HCT116 (cell line): ENCODE measurements at regions not wholly inside any gene's neighbourhood (a gene's known extent, or its start where the extent isn't known, plus 50 kb on each side); places are given as distances from the start of the nearest gene placed in this dataset.

ENCODE experiments used
- ATAC-seq: fragments of 200-7000 bp; cut with Tn5 transposase; 2 replicates; pipeline ENCODE4 v1.9.1; 2020; ENCODE audit warnings: mild to moderate bottlenecking, moderate library complexity
- BruUV-seq: library from RNA; stranded (reverse); fragments of 400-500 nt; replicated peaks from 2 replicates; lab custom pipeline; 2021; lab: Mats Ljungman, UMichigan
- CTCF ChIA-PET: fragments of 300-600 bp; sonication (Branson Sonifier 250); formaldehyde crosslinking; loops from one replicate; lab custom pipeline; 2021; ENCODE audit warnings: antibody characterized with exemption; lab: Charles Lee
- POLR2A ChIA-PET: fragments of 300-600, 350-600 bp; sonication (Branson Sonifier 250); formaldehyde crosslinking; loops from one replicate; lab custom pipeline; 2021; ENCODE audit warnings: antibody characterized with exemption; lab: Charles Lee
- RAD21 ChIA-PET, 2 experiments: fragments of 300-600 bp; sonication (Branson Sonifier 250); formaldehyde crosslinking; loops; one replicate each; lab custom pipeline; 2023; ENCODE audit warnings: low total read pairs in 2 of 2; ENCODE audit not compliant: uncharacterized antibody in 2 of 2, unreplicated experiment in 2 of 2, low non-redundant PET in 1 of 2; lab: Charles Lee
- DNase-seq: peaks from one replicate; pipeline ENCODE4 v3.0.0-alpha.2; 2010; ENCODE audit warnings: low read depth, low spot score
- H2AFZ ChIP-seq: fragments of 200-600 bp; shearing (Covaris generic), sonication (generic); 2 replicates; pipeline ENCODE4 v1.6.1; 2017; ENCODE audit warnings: low read depth, mixed run types, mixed read lengths, antibody characterized with exemption, low read length; ENCODE audit not compliant: poor library complexity, severe bottlenecking
- H3K27ac ChIP-seq: 2 replicates; pipeline ENCODE4 v1.5.1; 2012; ENCODE audit warnings: low read depth, low read length
- H3K27me3 ChIP-seq: fragments of 200-600 bp; sonication (generic); 2 replicates; pipeline ENCODE4 v1.6.1; 2016; ENCODE audit warnings: mixed run types, low read length, mixed read lengths; ENCODE audit not compliant: insufficient read depth
- H3K36me3 ChIP-seq, 2 experiments: fragments of 200-500 bp in 1 of 2; fragments of 200-600 bp in 1 of 2; sonication (Bioruptor generic) in 1 of 2; sonication (generic) in 1 of 2; 2 replicates each; pipeline versions ENCODE4 v1.5.1 to v1.6.1; 2014 to 2016; ENCODE audit warnings: low read length in 2 of 2, inconsistent platforms in 1 of 2, mixed read lengths in 1 of 2, mixed run types in 1 of 2; ENCODE audit not compliant: insufficient read depth in 2 of 2, control insufficient read depth in 1 of 2
- H3K4me1 ChIP-seq, 2 experiments: fragments of 200-600 bp in 1 of 2; sonication (generic) in 1 of 2; 2 replicates each; pipeline versions ENCODE4 v1.5.1 to v1.6.1; 2012 to 2017; ENCODE audit warnings: low read length in 2 of 2, inconsistent platforms in 1 of 2, mild to moderate bottlenecking in 1 of 2, mixed read lengths in 1 of 2, mixed run types in 1 of 2, moderate library complexity in 1 of 2; ENCODE audit not compliant: insufficient read depth in 2 of 2, control insufficient read depth in 1 of 2
- H3K4me2 ChIP-seq: fragments of 200-600 bp; sonication (generic); 2 replicates; pipeline ENCODE4 v1.6.1; 2017; ENCODE audit warnings: mixed run types, low read length, mixed read lengths
- H3K4me3 ChIP-seq, 2 experiments: fragments of 200-600 bp in 1 of 2; sonication (generic) in 1 of 2; replicated peaks in 1 of 2; 2 replicates each; pipeline ENCODE4 v1.5.1; 2011 to 2016; ENCODE audit warnings: low read length in 2 of 2, control low read depth in 1 of 2, low read depth in 1 of 2, mild to moderate bottlenecking in 1 of 2, mixed read lengths in 1 of 2, mixed run types in 1 of 2
- H3K79me2 ChIP-seq: fragments of 200-600 bp; sonication (generic); 2 replicates; pipeline ENCODE4 v1.6.1; 2017; ENCODE audit warnings: mild to moderate bottlenecking, mixed run types, low read length, moderate library complexity, mixed read lengths; ENCODE audit not compliant: insufficient read depth
- H3K9ac ChIP-seq: fragments of 200-600 bp; sonication (generic); 2 replicates; pipeline ENCODE4 v1.6.1; 2016; ENCODE audit warnings: low read length, mixed read lengths
- H3K9me2 ChIP-seq: fragments of 200-600 bp; sonication (generic), shearing (Covaris generic); 2 replicates; pipeline ENCODE4 v1.6.1; 2017; ENCODE audit warnings: mixed run types, mild to moderate bottlenecking, moderate library complexity; ENCODE audit not compliant: insufficient read depth
- H3K9me3 ChIP-seq, 2 experiments: fragments of 200-500 bp in 1 of 2; fragments of 200-600 bp in 1 of 2; sonication (Bioruptor generic) in 1 of 2; sonication (generic) in 1 of 2; 2 replicates each; pipeline ENCODE4 v1.6.1; 2014 to 2017; ENCODE audit warnings: low read length in 2 of 2, mixed read lengths in 2 of 2, inconsistent platforms in 1 of 2, low read depth in 1 of 2, mild to moderate bottlenecking in 1 of 2, mixed run types in 1 of 2, moderate library complexity in 1 of 2; ENCODE audit not compliant: control insufficient read depth in 1 of 2, insufficient read depth in 1 of 2
- H4K20me1 ChIP-seq: fragments of 200-600 bp; sonication (generic), shearing (Covaris generic); 2 replicates; pipeline ENCODE4 v1.6.1; 2017; ENCODE audit warnings: mixed run types, mild to moderate bottlenecking, moderate library complexity; ENCODE audit not compliant: insufficient read depth
- ATF3 ChIP-seq: IDR thresholded peaks from 2 replicates; pipeline ENCODE4 v1.6.1; 2012
- CBX3 ChIP-seq: IDR thresholded peaks from 2 replicates; pipeline ENCODE4 v1.6.1; 2012; ENCODE audit warnings: low read depth
- CEBPB ChIP-seq: IDR thresholded peaks from 2 replicates; pipeline ENCODE4 v1.6.1; 2012; ENCODE audit warnings: low read depth
- CTCF ChIP-seq, 3 experiments: fragments of 200-600 bp in 1 of 3; sonication (generic) in 1 of 3; IDR thresholded peaks in 2 of 3; conservative IDR thresholded peaks in 1 of 3; 2 replicates each; pipeline ENCODE4 v1.5.1; 2012 to 2017; ENCODE audit warnings: low read depth in 2 of 3, low read length in 2 of 3, antibody characterized with exemption in 1 of 3, borderline replicate concordance in 1 of 3, control low read depth in 1 of 3, mild to moderate bottlenecking in 1 of 3, mixed read lengths in 1 of 3, mixed run types in 1 of 3, moderate library complexity in 1 of 3; ENCODE audit not compliant: insufficient read depth in 1 of 3
- ELF1 ChIP-seq: IDR thresholded peaks from 2 replicates; pipeline ENCODE4 v1.6.1; 2012; ENCODE audit warnings: low read depth, borderline replicate concordance
- EZH2phosphoT487 ChIP-seq: fragments of 200-600 bp; IDR thresholded peaks from 2 replicates; pipeline ENCODE4 v1.6.1; 2018; ENCODE audit warnings: antibody characterized with exemption, borderline replicate concordance
- FOSL1 ChIP-seq: IDR thresholded peaks from 2 replicates; pipeline ENCODE4 v1.6.1; 2012; ENCODE audit warnings: low read depth
- JUND ChIP-seq: IDR thresholded peaks from 2 replicates; pipeline ENCODE4 v1.6.1; 2012
- MAX ChIP-seq: IDR thresholded peaks from 2 replicates; pipeline ENCODE4 v1.6.1; 2012
- POLR2A ChIP-seq: IDR thresholded peaks from 2 replicates; pipeline ENCODE4 v1.7.0; 2011; ENCODE audit warnings: borderline replicate concordance; ENCODE audit not compliant: insufficient read depth, insufficient read length; ENCODE audit errors: extremely low read depth
- POLR2AphosphoS5 ChIP-seq: IDR thresholded peaks from 2 replicates; pipeline ENCODE4 v1.6.1; 2011; ENCODE audit warnings: mild to moderate bottlenecking, low read depth, low read length, moderate library complexity
- RAD21 ChIP-seq: IDR thresholded peaks from 2 replicates; pipeline ENCODE4 v1.6.1; 2012; ENCODE audit warnings: low read depth, mild to moderate bottlenecking
- REST ChIP-seq: IDR thresholded peaks from 2 replicates; pipeline ENCODE4 v1.6.1; 2012; ENCODE audit warnings: low read depth
- SIN3A ChIP-seq: IDR thresholded peaks from 2 replicates; pipeline ENCODE4 v1.6.1; 2012; ENCODE audit warnings: low read depth
- SP1 ChIP-seq: IDR thresholded peaks from 2 replicates; pipeline ENCODE4 v1.6.1; 2012; ENCODE audit warnings: low read depth
- SRF ChIP-seq: IDR thresholded peaks from 2 replicates; pipeline ENCODE4 v1.6.1; 2012; ENCODE audit warnings: low read depth
- ZBTB33 ChIP-seq: IDR thresholded peaks from 2 replicates; pipeline ENCODE4 v1.6.1; 2011; ENCODE audit warnings: mild to moderate bottlenecking, low read length, moderate library complexity; ENCODE audit not compliant: insufficient replicate concordance; ENCODE audit errors: extremely low read depth
- ZNF274 ChIP-seq: fragments of 200-500 bp; sonication (Bioruptor generic); IDR thresholded peaks from 2 replicates; pipeline ENCODE4 v1.6.1; 2014; ENCODE audit warnings: mild to moderate bottlenecking, low read depth, low read length, inconsistent platforms
- intact Hi-C: fragments of 100-400 bp; cut with micrococcal nuclease; formaldehyde crosslinking; loops from 2 replicates; pipeline ENCODE4 v1.10.0; 2022

GRCh38 chr19:28397306-28397705, 815.6 kb downstream of the UQCRFS1 start (continued):
- TF ChIP-seq ZBTB33 (no peak), CBX3 (no peak), MAX (no peak)

GRCh38 chr19:28396287-28396831, 816.6 kb downstream of the UQCRFS1 start:
- intact Hi-C loops, result no loop called here
- Histone ChIP-seq H3K27me3 (no peaks in the 10 kb centered on the region), H3K9me2 (no peaks in the 10 kb centered on the region), H3K27ac (no peak overlapping the region), H3K9ac (no peak overlapping the region), H3K79me2 (no peaks in the 10 kb centered on the region), H4K20me1 (no peaks in the 10 kb centered on the region), H3K36me3 (no peaks in the 10 kb centered on the region), H3K4me3 (no peak overlapping the region), H3K9me3 (peaks cover 7 to 13% of the 10 kb centered on the region in 2 experiments; a peak in 2 of 4 replicates), H2AFZ (no peak overlapping the region), H3K4me1 (no peaks in the 10 kb centered on the region), H3K4me2 (no peak overlapping the region)
- ChIA-PET CTCF (no interaction called here), POLR2A (no interaction called here), RAD21 (no interaction called here)
- DNase-seq, result no peak
- no TSS peak for BruUV-seq
- no peak for ATAC-seq
- TF ChIP-seq JUND (no peak), SIN3A (no peak), EZH2phosphoT487 (no peak), ZNF274 (no peak), POLR2A (no peak), ELF1 (no peak), ATF3 (no peak), FOSL1 (no peak), CEBPB (no peak), REST (no peak), RAD21 (no peak), POLR2AphosphoS5 (no peak), CTCF (IDR thresholded peaks at IDR 0.05 in 2 of 3, conservative IDR thresholded peaks at IDR 0.05 in 1 of 3; ENCODE audit: borderline replicate concordance in 1 of 3, insufficient read depth in 1 of 3, low read depth in 2 of 3, low read length in 2 of 3) (no peak), SRF (no peak), MAX (no peak), CBX3 (no peak), SP1 (no peak)
